Body of pancreas (tissue), 4 donors: ENCODE measurements at regions not wholly inside any gene's neighbourhood (a gene's known extent, or its start where the extent isn't known, plus 50 kb on each side); places are given as distances from the start of the nearest gene placed in this dataset.

Experiments used
- ATAC-seq: fragments of 150-250 bp; one replicate; pipeline ENCODE4 v1.9.1; 2016
- DNase-seq, 4 donors: peaks; one replicate each; pipeline ENCODE4 v3.0.0-alpha.2; 2019
- H3K27ac ChIP-seq, 4 donors: fragments of 200-600 bp; sonication (generic); 1 replicate in 3 of 4; 2 replicates in 1 of 4; pipeline versions ENCODE4 v1.5.1 to v1.6.1; 2016 to 2019; ENCODE audit warnings: mild to moderate bottlenecking in 1 of 4, mixed read lengths in 1 of 4, moderate library complexity in 1 of 4
- H3K27me3 ChIP-seq, 2 donors: fragments of 200-600 bp; sonication (generic); one replicate each; pipeline ENCODE4 v1.6.0; 2016; ENCODE audit warnings: mild to moderate bottlenecking in 1 of 2
- H3K36me3 ChIP-seq, 2 donors: fragments of 200-600 bp; sonication (generic); replicated peaks in 1 of 2; 2 replicates each; pipeline ENCODE4 v1.5.1; 2016; ENCODE audit warnings: low read depth in 2 of 2; ENCODE audit not compliant: insufficient read depth in 1 of 2
- H3K4me1 ChIP-seq: fragments of 200-600 bp; sonication (generic); one replicate; pipeline ENCODE4 v1.6.0; 2016
- H3K4me3 ChIP-seq, 2 donors: fragments of 200-600 bp; sonication (generic); 1 replicate in 1 of 2; 2 replicates in 1 of 2; pipeline ENCODE4 v1.5.1; 2016 to 2019
- H3K9me3 ChIP-seq, 3 donors: fragments of 200-600 bp; sonication (generic); 1 replicate in 2 of 3; 2 replicates in 1 of 3; pipeline ENCODE4 v1.5.1; 2016
- POLR2A ChIP-seq, 3 donors: fragments of 450-650 bp; IDR thresholded peaks; one replicate each; pipeline ENCODE4 v1.6.1; 2016; ENCODE audit warnings: antibody characterized with exemption in 3 of 3, mild to moderate bottlenecking in 2 of 3
- WGBS, 2 donors: methylation state at CpG; one replicate each; pipeline ENCODE4 v1.1.5; 2017; 5-methylcytosine and 5-hydroxymethylcytosine counted together
- intact Hi-C: fragments of 100-400 bp; cut with DNase I; formaldehyde crosslinking; loops from one replicate; pipeline ENCODE4 v1.15.1; 2023
- TF ChIP-seq, protein P1 (sequence below), 7 experiments: fragments of 450-650 bp in 4 of 7; fragments of 200-600 bp in 3 of 7; sonication (generic) in 3 of 7; IDR thresholded peaks; one replicate each; pipeline ENCODE4 v1.5.1; 2016 to 2019; ENCODE audit warnings: antibody characterized with exemption in 7 of 7

GRCh38 chr10:109695988-109696387, 227.3 kb downstream of the XPNPEP1 start:
- TF ChIP-seq, protein P1, sequence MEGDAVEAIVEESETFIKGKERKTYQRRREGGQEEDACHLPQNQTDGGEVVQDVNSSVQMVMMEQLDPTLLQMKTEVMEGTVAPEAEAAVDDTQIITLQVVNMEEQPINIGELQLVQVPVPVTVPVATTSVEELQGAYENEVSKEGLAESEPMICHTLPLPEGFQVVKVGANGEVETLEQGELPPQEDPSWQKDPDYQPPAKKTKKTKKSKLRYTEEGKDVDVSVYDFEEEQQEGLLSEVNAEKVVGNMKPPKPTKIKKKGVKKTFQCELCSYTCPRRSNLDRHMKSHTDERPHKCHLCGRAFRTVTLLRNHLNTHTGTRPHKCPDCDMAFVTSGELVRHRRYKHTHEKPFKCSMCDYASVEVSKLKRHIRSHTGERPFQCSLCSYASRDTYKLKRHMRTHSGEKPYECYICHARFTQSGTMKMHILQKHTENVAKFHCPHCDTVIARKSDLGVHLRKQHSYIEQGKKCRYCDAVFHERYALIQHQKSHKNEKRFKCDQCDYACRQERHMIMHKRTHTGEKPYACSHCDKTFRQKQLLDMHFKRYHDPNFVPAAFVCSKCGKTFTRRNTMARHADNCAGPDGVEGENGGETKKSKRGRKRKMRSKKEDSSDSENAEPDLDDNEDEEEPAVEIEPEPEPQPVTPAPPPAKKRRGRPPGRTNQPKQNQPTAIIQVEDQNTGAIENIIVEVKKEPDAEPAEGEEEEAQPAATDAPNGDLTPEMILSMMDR (IDR thresholded peaks at IDR 0.05), result no peak
- TF ChIP-seq POLR2A (IDR thresholded peaks at IDR 0.05), result no peak
- intact Hi-C loops, result no loop called here
- no peak for DNase-seq
- H3K9me3 ChIP-seq, result no peaks in the 10 kb centered on the region
- H3K27me3 ChIP-seq, result no peaks in the 10 kb centered on the region
- H3K4me1 ChIP-seq, result no peaks in the 10 kb centered on the region
- H3K4me3 ChIP-seq, result no peak overlapping the region
- H3K27ac ChIP-seq, result no peak overlapping the region
- no peak for ATAC-seq
- no peaks in the 10 kb centered on the region for H3K36me3 ChIP-seq

GRCh38 chr10:109689785-109690184, 233.5 kb downstream of the XPNPEP1 start:
- no peaks in the 10 kb centered on the region for H3K27me3 ChIP-seq
- H3K4me3 ChIP-seq, result no peak overlapping the region
- H3K4me1 ChIP-seq, result no peaks in the 10 kb centered on the region
- TF ChIP-seq, protein P1 (IDR thresholded peaks at IDR 0.05), result no peak
- TF ChIP-seq POLR2A (IDR thresholded peaks at IDR 0.05), result no peak
- peaks cover 0 to 5% (median 0%) of the 10 kb centered on the region in 3 donors for H3K9me3 ChIP-seq
- H3K27ac ChIP-seq, result no peak overlapping the region
- intact Hi-C loops, result no loop called here
- 44 to 46% methylated on average over 1 of the region's 1 CpG for WGBS, 2 donors
- no peak for ATAC-seq
- no peaks in the 10 kb centered on the region for H3K36me3 ChIP-seq
- DNase-seq, result no peak

DNA sequence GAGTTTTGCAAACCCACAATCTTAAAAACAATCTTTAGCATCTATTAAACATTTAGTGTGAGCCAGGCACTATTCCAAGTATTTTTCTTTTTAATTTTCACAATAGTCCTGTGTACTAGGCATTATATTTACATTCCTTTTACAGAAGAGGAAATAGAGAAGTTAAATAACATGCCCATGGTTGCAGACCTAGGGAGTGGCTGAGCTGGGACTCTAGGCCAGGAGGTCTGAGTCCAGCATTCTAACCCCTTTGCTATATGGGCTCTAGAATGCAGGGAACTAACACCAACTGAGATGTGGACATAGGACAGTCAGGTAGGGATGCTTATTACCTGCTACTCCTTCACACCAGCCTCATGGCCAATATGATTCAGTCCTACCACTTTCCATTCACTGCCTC, 243.8 kb downstream of the XPNPEP1 start:
- TF ChIP-seq POLR2A (IDR thresholded peaks at IDR 0.05), result no peak
- TF ChIP-seq, protein P1 (IDR thresholded peaks at IDR 0.05), result no peak
- no peaks in the 10 kb centered on the region for H3K27me3 ChIP-seq
- DNase-seq (no peak), ATAC-seq (no peak)
- H3K4me1 ChIP-seq, result no peaks in the 10 kb centered on the region
- H3K36me3 ChIP-seq, result no peaks in the 10 kb centered on the region
- no peak overlapping the region for H3K4me3 ChIP-seq
- intact Hi-C loops, result no loop called here
- H3K27ac ChIP-seq, result no peak overlapping the region
- no peaks in the 10 kb centered on the region for H3K9me3 ChIP-seq

DNA sequence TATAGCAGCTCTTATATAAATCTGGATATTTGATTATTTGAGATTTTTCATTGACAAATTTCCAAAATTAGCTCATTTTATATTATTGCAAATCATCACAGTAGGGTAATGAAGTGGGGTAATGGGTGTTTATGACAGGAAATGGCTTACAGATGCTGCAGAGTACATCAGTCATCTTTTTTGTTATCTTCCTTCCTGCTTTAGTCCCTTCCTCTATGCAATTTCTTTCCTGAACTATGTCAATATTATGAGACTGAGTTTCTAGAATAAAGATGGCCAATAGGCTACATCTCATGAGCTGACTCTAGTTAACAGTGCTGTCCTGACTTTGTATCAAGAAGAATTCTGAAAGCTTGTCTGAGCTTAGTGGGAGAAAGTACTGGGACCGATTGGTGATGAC, 244.5 kb downstream of the XPNPEP1 start:
- DNase-seq (no peak), ATAC-seq (no peak)
- no peaks in the 10 kb centered on the region for H3K27me3 ChIP-seq
- no peak overlapping the region for H3K27ac ChIP-seq
- intact Hi-C loops, result no loop called here
- no peaks in the 10 kb centered on the region for H3K36me3 ChIP-seq
- no peak overlapping the region for H3K4me3 ChIP-seq
- WGBS, 2 donors, result 61 to 90% methylated on average over 1 of the region's 1 CpG
- H3K9me3 ChIP-seq, result no peaks in the 10 kb centered on the region
- no peaks in the 10 kb centered on the region for H3K4me1 ChIP-seq
- no peak for TF ChIP-seq POLR2A (IDR thresholded peaks at IDR 0.05)
- TF ChIP-seq, protein P1 (IDR thresholded peaks at IDR 0.05), result no peak

DNA sequence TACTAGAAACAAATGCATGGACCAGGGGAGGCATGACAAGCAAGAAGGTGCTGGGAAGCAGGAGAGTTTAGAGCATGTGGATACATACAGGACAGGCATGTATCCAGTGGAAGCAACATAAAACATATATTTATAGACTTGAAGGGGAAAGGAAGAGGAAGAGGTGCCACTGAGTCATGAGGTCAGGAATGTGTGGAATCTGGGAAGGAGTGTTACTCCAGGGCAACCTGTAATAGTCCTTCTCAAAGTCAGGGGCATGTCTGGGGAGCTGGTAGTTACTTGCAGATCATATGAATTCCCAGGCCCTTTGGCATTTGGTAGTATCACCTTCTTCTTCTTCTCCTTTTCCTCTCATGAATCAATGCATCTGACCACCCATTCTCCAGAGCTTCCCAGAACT, 246.6 kb downstream of the XPNPEP1 start:
- TF ChIP-seq, protein P1 (IDR thresholded peaks at IDR 0.05), result no peak
- TF ChIP-seq POLR2A (IDR thresholded peaks at IDR 0.05), result no peak
- intact Hi-C loops, result no loop called here
- no peak for ATAC-seq
- Histone ChIP-seq H3K27ac (no peak overlapping the region), H3K36me3 (no peaks in the 10 kb centered on the region), H3K27me3 (no peaks in the 10 kb centered on the region), H3K4me3 (no peak overlapping the region), H3K9me3 (no peaks in the 10 kb centered on the region), H3K4me1 (no peaks in the 10 kb centered on the region)
- DNase-seq, result no peak
